ENCODE measurements at regions not wholly inside any gene's neighbourhood (a gene's known extent, or its start where the extent isn't known, plus 50 kb on each side); places are given as distances from the start of the nearest gene placed in this dataset.
"Not testable (repeated sequence)": the region's sequence is repeated elsewhere in the genome, so short reads cannot be mapped to it uniquely, and the experiment has no call there.

DNA sequence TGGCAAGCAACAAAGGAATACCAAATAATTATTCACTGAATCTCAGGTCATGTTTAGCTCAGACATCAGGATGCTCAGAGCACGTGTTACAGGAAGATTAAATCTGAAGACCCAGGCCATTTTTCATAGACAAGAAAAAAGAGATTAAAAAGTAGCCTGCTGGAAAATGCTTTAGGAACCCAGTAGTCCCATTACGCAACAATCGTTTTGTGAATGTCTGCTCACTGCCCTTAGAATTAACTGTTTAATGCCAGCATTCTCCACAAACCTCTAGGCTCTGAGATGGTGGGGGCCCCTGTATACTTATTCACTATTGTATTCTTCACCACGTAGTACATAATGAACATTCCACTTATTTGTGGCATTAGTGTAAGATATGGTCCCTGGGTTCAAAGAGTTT, 154.6 kb upstream of the NYAP2 start:
- DNase-seq (ENCODE audit: low spot score): no peak

GRCh38 chr2:225236769-225237323, 162.7 kb upstream of the NYAP2 start:
- no peak for DNase-seq (ENCODE audit: low spot score)

DNA sequence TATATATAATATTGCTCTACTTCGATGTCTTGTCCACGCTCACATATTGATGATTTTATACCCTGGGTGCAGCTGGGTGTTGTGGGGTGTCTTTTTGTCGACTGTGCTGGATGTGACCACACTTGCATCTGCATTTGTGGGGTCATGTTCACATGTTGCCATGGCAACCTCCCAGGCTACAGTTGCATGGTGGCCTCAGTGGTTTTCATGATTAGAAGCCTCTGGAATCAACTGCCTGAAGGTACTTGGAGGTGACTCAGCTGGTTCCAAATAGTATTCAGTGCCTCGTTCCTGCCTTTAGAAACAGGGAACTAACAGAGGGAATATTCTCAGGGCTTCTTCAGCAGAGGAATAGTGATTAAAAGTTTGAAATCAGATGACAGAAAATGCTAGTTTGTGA, 166.3 kb upstream of the NYAP2 start:
- DNase-seq (ENCODE audit: low spot score): no peak

DNA sequence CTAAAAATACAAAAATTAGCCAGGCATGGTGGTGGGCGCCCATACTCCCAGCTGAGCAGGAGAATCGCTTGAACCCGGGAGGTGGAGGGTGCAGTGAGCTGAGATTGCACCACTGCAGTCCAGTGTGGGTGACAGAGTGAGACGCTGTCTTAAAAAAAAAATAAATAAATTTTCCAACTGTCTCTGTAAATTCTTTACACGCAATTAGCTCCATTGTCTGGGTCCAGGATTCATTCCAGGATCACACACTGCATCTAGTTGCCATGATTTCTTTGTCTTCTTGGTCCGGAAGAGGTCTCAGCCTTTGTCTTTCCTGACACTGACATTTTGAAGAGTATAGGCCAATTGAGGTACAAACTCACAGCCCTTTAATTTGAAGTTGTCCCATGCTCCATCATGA, 167.6 kb upstream of the NYAP2 start:
- no peak for DNase-seq (ENCODE audit: low spot score)

GRCh38 chr2:225229346-225229745, 170.2 kb upstream of the NYAP2 start:
- not testable (repeated sequence) for DNase-seq (ENCODE audit: low spot score)

DNA sequence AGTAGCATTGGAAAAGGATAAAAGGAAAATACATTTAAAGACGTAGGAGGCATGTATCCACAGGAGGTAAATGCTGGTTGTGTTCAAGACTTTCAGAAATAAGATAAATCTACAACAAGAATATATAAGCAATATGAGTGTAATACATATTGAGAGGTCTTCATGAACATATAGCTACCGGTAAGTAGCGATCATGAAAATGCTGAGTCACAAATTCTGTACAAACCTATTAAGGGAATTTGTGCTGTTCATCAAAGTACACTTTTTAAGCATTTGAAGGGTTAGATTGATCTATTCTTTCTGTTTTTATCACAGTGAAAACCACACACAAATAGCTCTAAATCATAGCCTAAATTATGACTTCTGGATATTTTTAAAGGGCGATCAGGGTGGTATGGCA, 173.1 kb upstream of the NYAP2 start:
- DNase-seq (ENCODE audit: low spot score): no peak

GRCh38 chr2:225223301-225223700, 176.2 kb upstream of the NYAP2 start:
- no peak for DNase-seq (ENCODE audit: low spot score)

DNA sequence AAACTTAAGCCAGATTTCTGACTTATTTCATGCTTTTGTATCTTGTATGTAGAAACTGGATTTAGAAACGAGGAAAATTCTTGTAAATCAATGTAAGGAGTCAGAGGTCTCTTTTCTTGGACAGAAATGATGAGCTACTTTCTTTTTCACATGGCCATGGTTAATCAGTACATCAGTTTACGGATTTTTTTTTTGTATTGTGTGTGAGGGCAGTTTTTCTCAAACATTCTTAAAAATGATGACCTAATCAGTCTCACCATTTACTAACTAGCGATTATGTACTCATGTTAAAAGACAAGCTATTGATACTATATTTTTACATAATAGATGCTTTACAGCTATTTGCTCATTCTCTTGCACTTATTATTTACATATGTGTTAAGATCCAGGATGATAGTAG, 165.2 kb upstream of the DOCK10 start:
- DNase-seq (ENCODE audit: low spot score): no peak

- DNase-seq (ENCODE audit: low spot score): no peak
Observed at GRCh38 chr2:225207043-225207442, 164.8 kb upstream of the DOCK10 start.

DNA sequence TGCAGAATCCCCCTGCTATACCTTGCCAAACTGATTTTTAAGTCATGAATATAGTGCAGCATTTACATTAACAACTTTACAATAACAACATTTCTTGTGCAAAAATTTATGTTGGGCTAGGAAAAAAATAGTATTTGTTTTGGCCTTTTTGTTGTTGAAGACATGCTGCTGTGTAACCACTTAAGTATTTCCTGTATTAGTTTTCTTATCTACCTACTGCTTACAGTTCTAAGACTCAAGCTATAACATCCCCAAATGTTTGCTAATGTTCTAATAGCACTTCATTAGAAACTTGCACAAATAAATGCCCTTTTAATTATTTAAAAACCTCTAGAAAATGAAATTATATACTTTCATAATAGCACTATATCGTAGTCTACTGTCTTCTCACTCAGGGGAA, 154.3 kb upstream of the DOCK10 start:
- no peak for DNase-seq (ENCODE audit: low spot score)

DNA sequence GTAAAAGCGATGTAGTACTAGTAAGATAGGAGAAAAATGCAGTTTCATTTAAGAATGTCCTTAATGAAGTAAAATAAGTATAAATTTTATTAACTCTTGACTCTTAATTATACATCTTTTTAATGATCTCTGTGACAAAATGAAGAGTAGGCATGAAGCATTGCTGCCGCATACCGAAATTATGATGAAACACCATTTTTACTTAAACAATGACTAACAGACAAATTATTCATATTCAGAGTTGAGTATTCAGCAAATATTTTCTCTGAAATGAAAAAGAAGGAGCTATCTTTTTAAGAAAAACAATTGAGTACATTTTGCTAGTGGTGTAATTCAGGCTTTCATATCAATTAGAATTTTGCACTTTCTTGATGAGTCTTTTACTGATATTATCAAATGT, 150.6 kb upstream of the DOCK10 start:
- DNase-seq (ENCODE audit: low spot score): no peak

DNA sequence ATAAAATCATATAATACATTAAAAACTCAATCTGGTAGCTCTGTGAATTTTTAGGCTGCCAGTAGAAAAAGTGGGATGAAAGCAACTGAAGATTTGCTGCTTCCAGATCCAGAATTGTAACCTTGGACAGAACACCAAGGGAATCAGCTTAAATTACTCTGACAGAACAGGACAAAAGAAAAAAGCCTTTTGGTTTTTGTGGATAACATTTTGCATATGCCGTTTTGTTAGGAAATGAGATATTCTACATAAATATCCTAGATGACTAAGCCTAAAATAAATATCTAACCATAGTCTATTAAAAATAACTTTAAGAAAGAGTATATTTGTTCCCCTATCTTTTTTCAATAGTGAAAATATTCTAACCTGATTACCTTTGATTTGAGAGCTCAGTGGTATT, 148.7 kb upstream of the DOCK10 start:
- DNase-seq (ENCODE audit: low spot score): no peak

DNA sequence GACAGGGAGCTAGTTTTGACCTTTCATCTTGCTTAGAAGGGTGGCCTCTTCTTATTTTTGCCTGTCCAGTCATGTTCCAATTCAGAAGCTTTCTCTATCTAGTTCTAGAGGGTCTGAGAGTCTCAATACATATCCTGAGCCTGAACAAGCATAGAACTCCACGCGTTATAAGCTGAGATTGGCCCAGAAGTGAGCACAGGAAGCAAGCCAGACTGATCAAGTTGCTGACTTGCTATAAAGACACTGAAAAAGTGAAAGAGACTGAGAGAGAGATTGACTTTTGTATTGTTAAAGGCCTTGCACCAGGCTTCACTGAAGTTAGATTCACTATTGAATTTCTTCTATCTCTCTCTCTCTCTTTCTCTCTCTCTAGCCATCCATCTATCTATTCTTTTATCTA, 142.7 kb upstream of the DOCK10 start:
- DNase-seq (ENCODE audit: low spot score): no peak

DNA sequence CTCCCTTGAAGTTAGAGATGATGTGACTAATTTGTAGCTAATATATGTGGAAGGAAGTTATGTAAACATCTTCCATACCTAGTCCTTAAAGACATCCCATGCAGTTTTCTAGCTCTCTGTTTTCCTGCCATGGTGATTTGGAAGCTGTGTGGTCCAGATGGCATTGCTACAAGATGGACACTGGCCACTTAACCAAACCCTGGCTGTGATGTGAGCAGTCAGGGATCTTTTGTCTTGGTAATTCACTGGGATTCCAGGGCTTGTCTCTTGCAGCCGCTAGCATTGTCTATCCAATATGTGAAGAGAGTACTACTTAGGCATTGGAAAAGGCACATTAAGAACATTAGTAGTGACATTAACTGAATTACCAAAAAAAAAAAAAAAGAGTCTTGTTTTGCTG, 139.9 kb upstream of the DOCK10 start:
- DNase-seq (ENCODE audit: low spot score): no peak

DNA sequence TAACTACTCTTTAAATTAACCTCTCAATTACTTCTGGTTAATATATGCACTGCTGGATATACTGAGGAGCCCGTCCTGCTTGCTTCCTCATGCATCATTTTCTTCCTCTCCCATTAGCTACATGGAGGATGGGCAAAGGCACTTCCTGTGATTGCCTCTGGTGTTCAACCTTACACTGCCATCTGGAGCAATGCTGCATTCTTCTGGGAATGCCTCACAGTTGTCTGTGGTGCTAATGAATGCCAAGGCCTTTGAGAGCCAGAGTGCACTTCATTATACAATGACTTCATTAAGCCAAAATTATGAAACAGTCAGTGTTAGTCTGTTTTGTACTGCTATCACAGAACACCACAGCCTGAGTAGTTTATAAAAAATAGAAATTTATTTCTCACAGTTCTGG, 134.8 kb upstream of the DOCK10 start:
- DNase-seq (ENCODE audit: low spot score): peak; percentile 29

DNA sequence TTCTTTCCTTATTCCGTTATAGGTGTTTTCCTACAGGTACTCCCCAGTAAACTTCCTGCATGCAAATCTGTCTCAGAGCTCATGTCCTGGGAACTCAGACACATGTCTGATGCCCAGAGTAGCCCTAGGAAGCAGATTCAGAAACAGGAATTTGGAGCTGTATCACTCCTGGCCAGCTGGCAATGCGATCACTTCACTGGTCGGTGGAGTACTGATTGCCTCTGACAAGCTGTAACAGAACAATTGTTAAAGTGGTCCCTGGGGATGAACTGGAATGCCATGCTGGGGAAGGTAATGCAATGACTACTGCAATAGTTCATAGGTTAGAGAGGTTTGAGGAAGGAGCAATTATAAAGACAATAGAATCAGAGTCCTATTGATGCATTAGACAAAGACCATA, 131.6 kb upstream of the DOCK10 start:
- peak; percentile 65 for DNase-seq (ENCODE audit: low spot score)

- no peak for DNase-seq (ENCODE audit: low spot score)
Observed at GRCh38 chr2:225171350-225171749, 129.1 kb upstream of the DOCK10 start.

DNA sequence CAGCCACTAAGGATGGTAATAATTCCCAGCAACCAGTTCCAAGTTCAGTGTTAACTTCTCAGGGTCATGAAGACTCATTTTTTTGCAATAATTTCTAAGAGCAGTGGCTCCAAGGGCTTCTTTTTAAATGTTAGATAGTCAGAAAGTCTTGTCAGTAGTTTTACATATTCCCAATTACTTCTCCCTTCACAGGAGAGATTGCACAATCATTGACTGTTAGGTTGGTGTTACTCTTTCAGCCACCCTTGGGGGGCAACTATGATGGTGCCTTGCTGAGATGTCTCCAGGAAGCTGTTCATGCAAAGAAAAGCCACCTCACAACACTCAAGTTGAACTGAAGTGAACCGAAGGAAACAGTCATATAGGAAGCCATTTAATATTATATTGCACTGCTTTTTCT, 127.9 kb upstream of the DOCK10 start:
- DNase-seq (ENCODE audit: low spot score): no peak

DNA sequence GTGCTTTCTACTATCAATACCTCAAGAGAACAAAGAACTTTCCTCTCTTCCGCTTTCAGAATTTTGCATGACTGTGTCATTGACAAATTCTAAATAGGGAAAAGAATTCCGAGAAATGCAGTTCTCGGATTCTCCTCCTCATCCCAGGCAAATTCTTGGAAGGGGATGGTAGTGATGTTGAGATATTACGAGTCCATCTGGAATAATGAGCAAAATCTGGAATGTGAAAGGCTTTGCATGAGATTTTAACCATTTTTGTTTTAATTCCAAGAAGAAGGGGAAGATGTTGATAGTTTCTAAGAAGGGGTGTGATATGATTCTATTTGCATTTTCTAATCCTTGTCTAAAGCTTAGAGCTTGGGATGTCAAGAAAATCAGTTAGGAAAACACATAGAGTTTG, 127.1 kb upstream of the DOCK10 start:
- no peak for DNase-seq (ENCODE audit: low spot score)

GRCh38 chr2:225165052-225165451, 122.8 kb upstream of the DOCK10 start:
- DNase-seq (ENCODE audit: low spot score): peak; percentile 10

GRCh38 chr2:225164401-225165050, 122.3 kb upstream of the DOCK10 start:
- peak; percentile 2 for DNase-seq (ENCODE audit: low spot score)

GRCh38 chr2:225158360-225158759, 116.1 kb upstream of the DOCK10 start:
- DNase-seq (ENCODE audit: low spot score): no peak

DNA sequence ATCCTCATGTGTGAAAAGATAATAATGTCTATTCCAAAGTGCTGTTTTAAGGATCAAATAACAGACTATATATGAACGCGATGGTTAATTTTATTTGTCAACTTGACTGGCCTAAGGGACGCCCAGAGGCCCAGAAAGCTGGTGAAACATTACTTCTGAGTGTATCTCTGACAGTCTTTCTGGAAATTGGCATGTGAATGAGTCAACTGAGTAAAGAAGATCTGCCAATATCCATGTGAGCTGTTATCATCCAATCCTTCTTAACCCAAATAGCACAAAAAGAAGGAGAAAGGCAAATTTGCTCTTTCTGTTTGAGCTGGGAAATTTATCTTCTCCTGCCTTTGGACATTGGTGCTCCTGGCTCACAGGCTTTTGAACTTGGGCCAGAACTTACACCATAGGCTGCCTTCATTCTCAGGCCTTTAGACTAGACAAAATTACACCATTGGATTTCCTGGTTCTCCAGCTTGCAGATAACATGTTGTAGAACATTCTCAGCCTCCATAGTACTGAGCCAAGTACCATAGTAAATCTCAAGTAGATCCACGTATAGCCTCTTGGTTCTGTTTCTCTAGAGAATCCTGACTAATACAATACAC, 114.7 kb upstream of the DOCK10 start:
- no peak for DNase-seq (ENCODE audit: low spot score)

- no peak for DNase-seq (ENCODE audit: low spot score)
Observed at GRCh38 chr2:225140723-225141122, 98.5 kb upstream of the DOCK10 start.

Data from kidney capillary endothelial cell (primary cell).